ENCODE measurements at regions not wholly inside any gene's neighbourhood (a gene's known extent, or its start where the extent isn't known, plus 50 kb on each side); places are given as distances from the start of the nearest gene placed in this dataset.

GRCh38 chr6:18527836-18528743 lies 140.9 kb downstream of the RNF144B start:
- H3K27me3 ChIP-seq (ENCODE audit: insufficient read depth), result no peaks in the 10 kb centered on the region

DNA sequence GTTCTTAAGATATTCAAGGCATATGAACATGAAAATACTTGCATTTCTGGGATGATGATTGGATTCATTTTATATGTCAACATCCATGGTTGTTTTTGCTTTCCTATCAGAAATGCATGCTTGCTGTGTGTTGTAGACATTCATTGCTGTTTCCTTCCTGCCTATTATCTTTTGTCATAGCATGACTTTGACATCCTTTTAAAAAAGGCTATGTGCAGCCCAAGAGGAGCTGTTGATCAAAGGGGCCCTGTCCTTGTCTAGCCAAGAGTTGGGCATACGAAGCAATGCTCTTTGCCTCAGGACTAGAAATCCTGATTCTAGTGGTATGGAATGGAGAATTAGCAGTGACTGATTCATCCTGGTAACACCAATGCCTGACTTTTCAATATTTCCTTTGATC lies 143.1 kb downstream of the RNF144B start:
- H3K9ac ChIP-seq, result no peak overlapping the region
- H3K9me2 ChIP-seq, result no peaks in the 10 kb centered on the region
- H3K27me3 ChIP-seq (ENCODE audit: insufficient read depth), result no peaks in the 10 kb centered on the region
- no peak overlapping the region for H2AFZ ChIP-seq (ENCODE audit: low read depth)
- no peak overlapping the region for H3K27ac ChIP-seq (ENCODE audit: low read depth in 2 of 2, low read length in 1 of 2)
- no peak overlapping the region for H3K4me2 ChIP-seq
- no peak overlapping the region for H3K4me3 ChIP-seq (ENCODE audit: low read depth in 2 of 2, low read length in 1 of 2)
- H3F3A ChIP-seq (replicated peaks; ENCODE audit: insufficient read depth), result no peaks in the 10 kb centered on the region
- no peaks in the 10 kb centered on the region; a peak in 1 of 4 replicates for H3K4me1 ChIP-seq (ENCODE audit: control insufficient read depth in 1 of 2, insufficient read depth in 2 of 2, low read depth in 1 of 2, low read length in 1 of 2)
- 43% methylated on average over 1 of the region's 1 CpG for WGBS (ENCODE audit: low lambda C conversion rate)
- no peak for DNase-seq
- H3K36me3 ChIP-seq (replicated peaks in 1 of 2; ENCODE audit: control insufficient read depth in 1 of 2, insufficient read depth in 2 of 2, low read length in 1 of 2), result no peaks in the 10 kb centered on the region
- H3K79me2 ChIP-seq (ENCODE audit: insufficient read depth), result no peaks in the 10 kb centered on the region
- H4K20me1 ChIP-seq (ENCODE audit: insufficient read depth), result no peaks in the 10 kb centered on the region
- POLR2A ChIA-PET, result no interaction called here
- CTCF ChIA-PET, result no interaction called here
- no peaks in the 10 kb centered on the region for H3K9me3 ChIP-seq
- no peak for TF ChIP-seq RFX5 (IDR thresholded peaks at IDR 0.05; ENCODE audit: low read length)
- no peak for TF ChIP-seq YY1 (IDR thresholded peaks at IDR 0.05; ENCODE audit: low read depth)
- no peak for TF ChIP-seq PBX3 (IDR thresholded peaks at IDR 0.05)
- TF ChIP-seq RXRA (IDR thresholded peaks at IDR 0.05; ENCODE audit: borderline replicate concordance, low read depth), result no peak
- no peak for TF ChIP-seq MAX (IDR thresholded peaks at IDR 0.05; ENCODE audit: low read depth)
- TF ChIP-seq FOSL2 (IDR thresholded peaks at IDR 0.05; ENCODE audit: borderline replicate concordance, low read depth), result no peak
- no peak for TF ChIP-seq TCF12 (IDR thresholded peaks at IDR 0.05)
- no peak for TF ChIP-seq USF2 (IDR thresholded peaks at IDR 0.05; ENCODE audit: borderline replicate concordance, low read depth, low read length)
- TF ChIP-seq, protein P1, sequence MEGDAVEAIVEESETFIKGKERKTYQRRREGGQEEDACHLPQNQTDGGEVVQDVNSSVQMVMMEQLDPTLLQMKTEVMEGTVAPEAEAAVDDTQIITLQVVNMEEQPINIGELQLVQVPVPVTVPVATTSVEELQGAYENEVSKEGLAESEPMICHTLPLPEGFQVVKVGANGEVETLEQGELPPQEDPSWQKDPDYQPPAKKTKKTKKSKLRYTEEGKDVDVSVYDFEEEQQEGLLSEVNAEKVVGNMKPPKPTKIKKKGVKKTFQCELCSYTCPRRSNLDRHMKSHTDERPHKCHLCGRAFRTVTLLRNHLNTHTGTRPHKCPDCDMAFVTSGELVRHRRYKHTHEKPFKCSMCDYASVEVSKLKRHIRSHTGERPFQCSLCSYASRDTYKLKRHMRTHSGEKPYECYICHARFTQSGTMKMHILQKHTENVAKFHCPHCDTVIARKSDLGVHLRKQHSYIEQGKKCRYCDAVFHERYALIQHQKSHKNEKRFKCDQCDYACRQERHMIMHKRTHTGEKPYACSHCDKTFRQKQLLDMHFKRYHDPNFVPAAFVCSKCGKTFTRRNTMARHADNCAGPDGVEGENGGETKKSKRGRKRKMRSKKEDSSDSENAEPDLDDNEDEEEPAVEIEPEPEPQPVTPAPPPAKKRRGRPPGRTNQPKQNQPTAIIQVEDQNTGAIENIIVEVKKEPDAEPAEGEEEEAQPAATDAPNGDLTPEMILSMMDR (IDR thresholded peaks at IDR 0.05), result no peak
- TF ChIP-seq, protein P2, sequence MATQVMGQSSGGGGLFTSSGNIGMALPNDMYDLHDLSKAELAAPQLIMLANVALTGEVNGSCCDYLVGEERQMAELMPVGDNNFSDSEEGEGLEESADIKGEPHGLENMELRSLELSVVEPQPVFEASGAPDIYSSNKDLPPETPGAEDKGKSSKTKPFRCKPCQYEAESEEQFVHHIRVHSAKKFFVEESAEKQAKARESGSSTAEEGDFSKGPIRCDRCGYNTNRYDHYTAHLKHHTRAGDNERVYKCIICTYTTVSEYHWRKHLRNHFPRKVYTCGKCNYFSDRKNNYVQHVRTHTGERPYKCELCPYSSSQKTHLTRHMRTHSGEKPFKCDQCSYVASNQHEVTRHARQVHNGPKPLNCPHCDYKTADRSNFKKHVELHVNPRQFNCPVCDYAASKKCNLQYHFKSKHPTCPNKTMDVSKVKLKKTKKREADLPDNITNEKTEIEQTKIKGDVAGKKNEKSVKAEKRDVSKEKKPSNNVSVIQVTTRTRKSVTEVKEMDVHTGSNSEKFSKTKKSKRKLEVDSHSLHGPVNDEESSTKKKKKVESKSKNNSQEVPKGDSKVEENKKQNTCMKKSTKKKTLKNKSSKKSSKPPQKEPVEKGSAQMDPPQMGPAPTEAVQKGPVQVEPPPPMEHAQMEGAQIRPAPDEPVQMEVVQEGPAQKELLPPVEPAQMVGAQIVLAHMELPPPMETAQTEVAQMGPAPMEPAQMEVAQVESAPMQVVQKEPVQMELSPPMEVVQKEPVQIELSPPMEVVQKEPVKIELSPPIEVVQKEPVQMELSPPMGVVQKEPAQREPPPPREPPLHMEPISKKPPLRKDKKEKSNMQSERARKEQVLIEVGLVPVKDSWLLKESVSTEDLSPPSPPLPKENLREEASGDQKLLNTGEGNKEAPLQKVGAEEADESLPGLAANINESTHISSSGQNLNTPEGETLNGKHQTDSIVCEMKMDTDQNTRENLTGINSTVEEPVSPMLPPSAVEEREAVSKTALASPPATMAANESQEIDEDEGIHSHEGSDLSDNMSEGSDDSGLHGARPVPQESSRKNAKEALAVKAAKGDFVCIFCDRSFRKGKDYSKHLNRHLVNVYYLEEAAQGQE (IDR thresholded peaks at IDR 0.05; ENCODE audit: low read depth, low read length), result no peak
- no peak for TF ChIP-seq NFIC (IDR thresholded peaks at IDR 0.05; ENCODE audit: borderline replicate concordance)
- TF ChIP-seq FOXM1 (IDR thresholded peaks at IDR 0.05; ENCODE audit: low read depth), result no peak
- no peak for TF ChIP-seq NRF1 (IDR thresholded peaks at IDR 0.05; ENCODE audit: low read depth, low read length)

More at GRCh38 chr6:18527836-18528743, 140.9 kb downstream of the RNF144B start:
- H3K9me3 ChIP-seq, result no peaks in the 10 kb centered on the region
- 31% methylated on average over 5 of the region's 5 CpGs for WGBS (ENCODE audit: low lambda C conversion rate)
- H3K36me3 ChIP-seq (replicated peaks in 1 of 2; ENCODE audit: control insufficient read depth in 1 of 2, insufficient read depth in 2 of 2, low read length in 1 of 2), result no peaks in the 10 kb centered on the region
- ChIA-PET POLR2A (no interaction called here), CTCF (interaction anchor here (0.7 to 2.2 kb wide), 16 partner anchors 9 to 685 kb away, joined by 3 to 9 read pairs (median 3); no protein-coding TSS in a partner anchor)
- no peak overlapping the region for H3K9ac ChIP-seq
- H3K27ac ChIP-seq (ENCODE audit: low read depth in 2 of 2, low read length in 1 of 2), result no peak overlapping the region
- no peak overlapping the region for H3K4me3 ChIP-seq (ENCODE audit: low read depth in 2 of 2, low read length in 1 of 2)
- no peaks in the 10 kb centered on the region for H4K20me1 ChIP-seq (ENCODE audit: insufficient read depth)
- H3K4me1 ChIP-seq (ENCODE audit: control insufficient read depth in 1 of 2, insufficient read depth in 2 of 2, low read depth in 1 of 2, low read length in 1 of 2), result no peaks in the 10 kb centered on the region; a peak in 1 of 4 replicates
- peak; percentile 27 for DNase-seq
- no peak overlapping the region for H2AFZ ChIP-seq (ENCODE audit: low read depth)
- H3F3A ChIP-seq (replicated peaks; ENCODE audit: insufficient read depth), result no peaks in the 10 kb centered on the region
- no peak overlapping the region for H3K4me2 ChIP-seq
- no peaks in the 10 kb centered on the region for H3K79me2 ChIP-seq (ENCODE audit: insufficient read depth)
- no peaks in the 10 kb centered on the region for H3K9me2 ChIP-seq
- TF ChIP-seq SMC3 (IDR thresholded peaks at IDR 0.05; ENCODE audit: low read depth, low read length), result peak; percentile 26; the same call in 1 of the 2 replicates
- TF ChIP-seq, protein P1 (IDR thresholded peaks at IDR 0.05), result peak; percentile 60
- TF ChIP-seq RAD21 (IDR thresholded peaks at IDR 0.05; ENCODE audit: low read length), result peak; percentile 66
- TF ChIP-seq EZH2phosphoT487 (IDR thresholded peaks at IDR 0.05; ENCODE audit: borderline replicate concordance, low read depth), result no peak
